PFSK-1 (cell line): ENCODE measurements at regions not wholly inside any gene's neighbourhood (a gene's known extent, or its start where the extent isn't known, plus 50 kb on each side); places are given as distances from the start of the nearest gene placed in this dataset.

Source experiments
- REST ChIP-seq, 2 experiments: IDR thresholded peaks; 2 replicates each; pipeline versions ENCODE4 v1.6.1 to v1.8.0; 2011 to 2012; ENCODE audit warnings: low read depth in 2 of 2, low read length in 2 of 2, control low read depth in 1 of 2, inconsistent platforms in 1 of 2, mild to moderate bottlenecking in 1 of 2, moderate library complexity in 1 of 2; ENCODE audit not compliant: insufficient read depth in 1 of 2
- TAF1 ChIP-seq: IDR thresholded peaks from 2 replicates; pipeline ENCODE4 v1.6.1; 2012; ENCODE audit warnings: low read length, control low read depth, borderline replicate concordance; ENCODE audit not compliant: insufficient read depth

- TF ChIP-seq TAF1 (no peak), REST (IDR thresholded peaks at IDR 0.05; ENCODE audit: insufficient read depth in 1 of 2, low read depth in 2 of 2, low read length in 2 of 2) (no peak)
These were observed 289.7 kb downstream of the OSTF1 start for GRCh38 chr9:75378036-75378435.
